Natural killer cell (primary cell): ENCODE measurements at regions not wholly inside any gene's neighbourhood (a gene's known extent, or its start where the extent isn't known, plus 50 kb on each side); places are given as distances from the start of the nearest gene placed in this dataset.

Experiments
- ATAC-seq, 3 donors: fragments of 150-1000 bp in 2 of 3; fragments of 200-7000 bp in 1 of 3; cut with Tn5 transposase; 1 replicate in 1 of 3; 2 replicates in 2 of 3; pipeline ENCODE4 v1.10.0; 2021; ENCODE audit warnings: mild to moderate bottlenecking in 2 of 3, moderate library complexity in 2 of 3
- DNase-seq, 2 donors: peaks; one replicate each; pipeline versions ENCODE4 v3.0.0 to v3.0.0-alpha.2; 2013 to 2021; ENCODE audit warnings: mixed read lengths in 1 of 2
- H3K27ac ChIP-seq: one replicate; pipeline ENCODE4 v1.5.1; 2013; ENCODE audit warnings: mild to moderate bottlenecking, low read length
- H3K27me3 ChIP-seq: one replicate; pipeline ENCODE4 v1.6.1; 2013; ENCODE audit warnings: low read length; ENCODE audit not compliant: control insufficient read depth, insufficient read depth
- H3K36me3 ChIP-seq: one replicate; pipeline ENCODE4 v1.6.1; 2013; ENCODE audit warnings: low read length; ENCODE audit not compliant: control insufficient read depth, insufficient read depth
- H3K4me1 ChIP-seq: one replicate; pipeline ENCODE4 v1.6.1; 2013; ENCODE audit warnings: low read length; ENCODE audit not compliant: control insufficient read depth, insufficient read depth
- H3K4me3 ChIP-seq: one replicate; pipeline ENCODE4 v1.5.1; 2013; ENCODE audit warnings: low read length
- H3K9me3 ChIP-seq: one replicate; pipeline ENCODE4 v1.6.1; 2013; ENCODE audit warnings: low read length; ENCODE audit not compliant: control insufficient read depth, insufficient read depth
- H3K27ac Mint-ChIP-seq, 2 donors: one replicate each; pipeline ENCODE4 v1.8.0; 2022; ENCODE audit warnings: mild to moderate bottlenecking in 2 of 2, mixed read lengths in 2 of 2, moderate library complexity in 1 of 2
- H3K27me3 Mint-ChIP-seq, 2 donors: one replicate each; pipeline ENCODE4 v1.8.0; 2022; ENCODE audit warnings: low read depth in 2 of 2, mixed read lengths in 2 of 2
- H3K36me3 Mint-ChIP-seq: one replicate; pipeline ENCODE4 v1.8.0; 2022; ENCODE audit warnings: mixed read lengths
- H3K4me1 Mint-ChIP-seq, 2 donors: one replicate each; pipeline ENCODE4 v1.8.0; 2022; ENCODE audit warnings: mixed read lengths in 2 of 2
- H3K4me3 Mint-ChIP-seq: one replicate; pipeline ENCODE4 v1.8.0; 2022; ENCODE audit warnings: mild to moderate bottlenecking, moderate library complexity, mixed read lengths
- H3K9me3 Mint-ChIP-seq, 2 donors: one replicate each; pipeline ENCODE4 v1.8.0; 2022; ENCODE audit warnings: mixed read lengths in 2 of 2
- CTCF ChIP-seq: fragments of 200-600 bp; IDR thresholded peaks from one replicate; pipeline ENCODE4 v1.8.0; 2022; ENCODE audit warnings: antibody characterized with exemption
- WGBS: methylation state at CpG from one replicate; pipeline ENCODE4 v1.1.7; 2013; ENCODE audit warnings: missing lambda C conversion rate; ENCODE audit not compliant: insufficient coverage; 5-methylcytosine and 5-hydroxymethylcytosine counted together
- intact Hi-C: fragments of 100-400 bp; cut with micrococcal nuclease; formaldehyde crosslinking; loops from one replicate; pipeline ENCODE4 v1.14.2; 2022

- 93% methylated on average over 10 of the region's 10 CpGs for whole genome bisulfite sequencing
These were observed 78.8 kb upstream of the UBL3 start for GRCh38 chr13:29929062-29929847.

GRCh38 chr13:29926098-29926476, 75.7 kb upstream of the UBL3 start:
- Histone ChIP-seq H3K27me3 (no peaks in the 10 kb centered on the region), H3K4me3 (no peak overlapping the region), H3K27ac (no peak overlapping the region), H3K36me3 (no peaks in the 10 kb centered on the region), H3K9me3 (no peaks in the 10 kb centered on the region), H3K4me1 (peaks cover 4% of the 10 kb centered on the region)
- Mint-ChIP-seq H3K4me1 (peaks cover 8 to 16% of the 10 kb centered on the region in 2 donors), H3K36me3 (no peaks in the 10 kb centered on the region), H3K9me3 (no peaks in the 10 kb centered on the region), H3K27ac (no peak overlapping the region), H3K27me3 (peaks cover 5 to 8% of the 10 kb centered on the region in 2 donors), H3K4me3 (no peak overlapping the region)
- 87% methylated on average over 2 of the region's 4 CpGs for WGBS
- no peak for DNase-seq
- no peak for ATAC-seq
- TF ChIP-seq CTCF, result no peak
- intact Hi-C loops, result loop anchor here (10.0 kb wide), 1 partner anchor 189 kb away; no protein-coding TSS in a partner anchor

More at GRCh38 chr13:29929062-29929847, 78.8 kb upstream of the UBL3 start:
- no peak overlapping the region for H3K27ac ChIP-seq
- Mint-ChIP-seq H3K27me3 (peaks cover 8 to 14% of the 10 kb centered on the region in 2 donors), H3K4me3 (no peak overlapping the region), H3K36me3 (no peaks in the 10 kb centered on the region), H3K27ac (no peak overlapping the region), H3K9me3 (no peaks in the 10 kb centered on the region), H3K4me1 (peaks cover 6 to 13% of the 10 kb centered on the region in 2 donors)
- no peak for TF ChIP-seq CTCF
- H3K4me3 ChIP-seq, result no peak overlapping the region
- H3K27me3 ChIP-seq, result no peaks in the 10 kb centered on the region
- ATAC-seq, result no peak
- peaks cover under 1% of the 10 kb centered on the region for H3K4me1 ChIP-seq
- intact Hi-C loops, result loop anchor here (10.0 kb wide), 1 partner anchor 186 kb away; no protein-coding TSS in a partner anchor
- no peaks in the 10 kb centered on the region for H3K36me3 ChIP-seq
- DNase-seq, result no peak
- no peaks in the 10 kb centered on the region for H3K9me3 ChIP-seq

GRCh38 chr13:29925457-29926097, 75.2 kb upstream of the UBL3 start:
- no peaks in the 10 kb centered on the region for H3K9me3 Mint-ChIP-seq
- no peak overlapping the region for H3K4me3 Mint-ChIP-seq
- peaks cover 4% of the 10 kb centered on the region for H3K4me1 ChIP-seq
- WGBS, result 53% methylated on average over 3 of the region's 3 CpGs
- DNase-seq (peak in 1 of 2 donors; percentile 23), ATAC-seq (no peak)
- no peaks in the 10 kb centered on the region for H3K36me3 Mint-ChIP-seq
- H3K27me3 ChIP-seq, result no peaks in the 10 kb centered on the region
- H3K36me3 ChIP-seq, result no peaks in the 10 kb centered on the region
- H3K27ac ChIP-seq, result no peak overlapping the region
- no peak overlapping the region for H3K4me3 ChIP-seq
- intact Hi-C loops, result loop anchor here (10.0 kb wide), 1 partner anchor 189 kb away; no protein-coding TSS in a partner anchor
- no peak for TF ChIP-seq CTCF
- H3K9me3 ChIP-seq, result no peaks in the 10 kb centered on the region
- H3K27ac Mint-ChIP-seq, result no peak overlapping the region
- H3K4me1 Mint-ChIP-seq, result peaks cover 8 to 16% of the 10 kb centered on the region in 2 donors
- H3K27me3 Mint-ChIP-seq, result peaks cover 5 to 8% of the 10 kb centered on the region in 2 donors
